ENCODE measurements at regions not wholly inside any gene's neighbourhood (a gene's known extent, or its start where the extent isn't known, plus 50 kb on each side); places are given as distances from the start of the nearest gene placed in this dataset.

DNA sequence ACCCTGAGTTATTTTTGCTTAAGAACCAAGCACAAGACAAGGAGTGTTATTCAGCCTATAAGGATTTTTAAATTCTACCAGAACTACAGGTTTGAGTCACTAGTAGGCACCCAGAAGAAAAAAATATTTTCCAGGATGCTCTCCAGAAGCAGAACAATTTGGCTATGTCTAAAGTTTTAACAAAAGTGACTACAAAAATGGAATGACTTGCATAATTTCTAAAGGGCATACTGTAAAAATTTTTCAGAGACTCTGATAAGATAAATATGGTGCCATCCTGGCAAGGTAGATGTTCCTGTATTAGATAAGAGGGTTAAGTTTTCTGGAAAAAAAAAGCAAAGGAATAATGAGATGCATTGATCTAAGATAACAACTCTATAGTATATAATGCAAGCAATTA is 68.6 kb upstream of the FAM9A start:
- DNase-seq (ENCODE audit: low spot score): no peak

DNA sequence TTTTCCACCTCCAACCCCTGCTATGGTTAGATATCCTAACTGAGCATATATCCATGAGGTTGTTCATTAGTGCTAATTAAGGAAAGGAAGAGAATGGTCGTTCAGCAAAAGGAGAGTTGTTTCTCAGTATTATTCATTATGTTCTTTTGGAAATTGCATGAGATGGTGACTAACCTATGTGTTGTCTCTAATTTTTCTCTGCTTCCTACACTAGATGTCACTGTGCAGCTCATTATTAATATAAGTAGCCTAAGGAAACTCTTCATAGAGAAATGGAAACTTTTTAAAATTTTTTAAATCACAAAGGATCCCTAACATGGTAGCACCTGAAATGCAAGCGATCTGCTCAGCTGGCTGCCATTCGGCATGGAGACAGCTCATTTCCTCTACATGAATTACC is 67.7 kb upstream of the FAM9A start:
- no peak for DNase-seq (ENCODE audit: low spot score)

DNA sequence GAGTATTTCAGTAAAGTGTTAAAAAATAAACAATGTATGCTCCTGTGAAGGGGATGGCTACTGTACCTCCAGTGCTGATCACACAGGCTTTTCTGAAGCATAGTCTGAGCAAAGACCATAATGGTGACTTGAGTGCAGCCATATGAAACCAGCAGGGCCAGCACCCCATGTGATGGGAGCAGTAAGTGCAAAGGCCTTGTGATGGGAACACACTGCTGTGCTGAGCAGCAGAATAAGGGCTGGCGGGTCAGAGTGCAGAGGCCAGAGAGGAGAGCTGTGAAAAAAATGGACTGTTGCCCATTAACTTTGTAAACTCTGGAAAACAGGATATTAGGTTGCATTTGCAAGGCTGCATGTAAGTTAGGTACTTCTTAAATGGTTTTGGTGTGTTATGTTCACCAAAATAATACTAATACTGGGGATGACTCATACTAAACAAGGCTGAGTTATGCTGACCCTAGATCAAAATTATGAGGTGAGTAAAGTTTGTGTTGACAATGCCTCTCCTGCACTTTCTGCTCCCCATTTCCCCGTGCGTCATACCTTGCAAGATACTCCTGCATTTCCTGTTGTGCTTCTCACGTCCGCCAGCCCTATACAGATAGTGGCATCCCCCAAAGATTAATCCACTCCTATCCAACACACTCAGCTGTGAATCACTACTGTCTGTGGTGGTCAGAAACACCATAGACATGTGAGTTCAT is 67.0 kb upstream of the FAM9A start:
- no peak for DNase-seq (ENCODE audit: low spot score)

- DNase-seq (ENCODE audit: low spot score): no peak
Measured at GRCh38 chrX:8867406-8867805, 66.2 kb upstream of the FAM9A start.

GRCh38 chrX:8864161-8864560 is 63.0 kb upstream of the FAM9A start:
- DNase-seq (ENCODE audit: low spot score): no peak

DNA sequence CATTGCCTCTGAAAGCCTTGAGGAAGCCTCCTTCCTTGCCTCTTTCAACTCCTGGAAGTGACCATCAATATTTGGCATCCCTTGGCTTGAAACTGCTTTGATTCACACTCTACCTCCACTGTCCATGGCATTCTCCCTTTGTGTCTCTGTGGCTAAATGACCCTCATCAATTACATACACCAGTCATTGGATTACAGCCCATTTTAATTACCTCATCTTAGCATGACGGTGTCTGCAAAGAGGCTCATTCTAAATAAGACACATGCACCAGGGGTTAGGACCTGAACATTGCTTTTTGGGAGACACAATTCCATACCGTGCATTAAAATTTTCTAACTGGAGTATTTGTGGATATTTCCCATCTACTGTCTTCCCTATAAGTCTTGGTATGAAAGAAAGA is 60.7 kb upstream of the FAM9A start:
- DNase-seq (ENCODE audit: low spot score): no peak

- no peak for DNase-seq (ENCODE audit: low spot score)
Measured at GRCh38 chrX:8851231-8851886, 50.2 kb upstream of the FAM9A start.
